VCaP (cell line): ENCODE measurements at regions not wholly inside any gene's neighbourhood (a gene's known extent, or its start where the extent isn't known, plus 50 kb on each side); places are given as distances from the start of the nearest gene placed in this dataset.
A peak's percentile ranks its signal among the peaks of the same experiment; 100 is the strongest.

Experiments
- H3K27ac ChIP-seq: fragments of 450-650 bp; 2 replicates; pipeline ENCODE4 v1.5.1; 2017
- TF ChIP-seq, protein P1 (sequence below): fragments of 450-650 bp; conservative IDR thresholded peaks from 2 replicates; pipeline ENCODE4 v1.5.1; 2017; ENCODE audit warnings: mild to moderate bottlenecking, moderate library complexity

GRCh38 chr5:118692811-118693342 lies 295.5 kb downstream of the DTWD2 start:
- H3K27ac ChIP-seq = no peak overlapping the region
- TF ChIP-seq, protein P1, sequence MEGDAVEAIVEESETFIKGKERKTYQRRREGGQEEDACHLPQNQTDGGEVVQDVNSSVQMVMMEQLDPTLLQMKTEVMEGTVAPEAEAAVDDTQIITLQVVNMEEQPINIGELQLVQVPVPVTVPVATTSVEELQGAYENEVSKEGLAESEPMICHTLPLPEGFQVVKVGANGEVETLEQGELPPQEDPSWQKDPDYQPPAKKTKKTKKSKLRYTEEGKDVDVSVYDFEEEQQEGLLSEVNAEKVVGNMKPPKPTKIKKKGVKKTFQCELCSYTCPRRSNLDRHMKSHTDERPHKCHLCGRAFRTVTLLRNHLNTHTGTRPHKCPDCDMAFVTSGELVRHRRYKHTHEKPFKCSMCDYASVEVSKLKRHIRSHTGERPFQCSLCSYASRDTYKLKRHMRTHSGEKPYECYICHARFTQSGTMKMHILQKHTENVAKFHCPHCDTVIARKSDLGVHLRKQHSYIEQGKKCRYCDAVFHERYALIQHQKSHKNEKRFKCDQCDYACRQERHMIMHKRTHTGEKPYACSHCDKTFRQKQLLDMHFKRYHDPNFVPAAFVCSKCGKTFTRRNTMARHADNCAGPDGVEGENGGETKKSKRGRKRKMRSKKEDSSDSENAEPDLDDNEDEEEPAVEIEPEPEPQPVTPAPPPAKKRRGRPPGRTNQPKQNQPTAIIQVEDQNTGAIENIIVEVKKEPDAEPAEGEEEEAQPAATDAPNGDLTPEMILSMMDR = no peak

GRCh38 chr5:118687661-118688621 lies 300.4 kb downstream of the DTWD2 start:
- TF ChIP-seq, protein P1 = no peak
- no peak overlapping the region for H3K27ac ChIP-seq

DNA sequence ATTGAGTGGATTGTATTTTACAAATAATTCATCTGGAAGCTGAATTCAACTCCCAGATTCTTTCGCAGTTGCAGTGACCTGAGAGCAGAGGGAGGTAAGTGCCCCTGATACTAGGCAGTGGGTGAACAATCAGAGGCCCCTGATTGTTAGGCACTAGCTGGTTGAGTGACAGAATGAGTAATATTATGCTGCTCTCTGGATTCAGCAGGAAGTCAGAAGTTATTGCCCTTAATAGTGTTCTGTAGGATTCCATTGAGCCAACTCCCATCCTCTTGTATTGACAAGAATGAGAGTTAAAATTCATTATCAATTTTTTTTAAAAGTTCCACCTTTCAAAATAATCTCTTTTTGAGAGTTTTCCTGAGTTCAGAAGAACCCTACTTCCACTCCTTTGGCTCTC lies 301.2 kb downstream of the DTWD2 start:
- TF ChIP-seq, protein P1 = no peak
- H3K27ac ChIP-seq = no peak overlapping the region

GRCh38 chr5:118681655-118682054 lies 306.7 kb downstream of the DTWD2 start:
- TF ChIP-seq, protein P1 = no peak
- H3K27ac ChIP-seq = no peak overlapping the region

GRCh38 chr5:118679264-118679940 lies 308.9 kb downstream of the DTWD2 start:
- TF ChIP-seq, protein P1 = no peak
- no peak overlapping the region for H3K27ac ChIP-seq

GRCh38 chr5:118678746-118679145 lies 309.6 kb downstream of the DTWD2 start:
- TF ChIP-seq, protein P1 = no peak
- no peak overlapping the region for H3K27ac ChIP-seq

DNA sequence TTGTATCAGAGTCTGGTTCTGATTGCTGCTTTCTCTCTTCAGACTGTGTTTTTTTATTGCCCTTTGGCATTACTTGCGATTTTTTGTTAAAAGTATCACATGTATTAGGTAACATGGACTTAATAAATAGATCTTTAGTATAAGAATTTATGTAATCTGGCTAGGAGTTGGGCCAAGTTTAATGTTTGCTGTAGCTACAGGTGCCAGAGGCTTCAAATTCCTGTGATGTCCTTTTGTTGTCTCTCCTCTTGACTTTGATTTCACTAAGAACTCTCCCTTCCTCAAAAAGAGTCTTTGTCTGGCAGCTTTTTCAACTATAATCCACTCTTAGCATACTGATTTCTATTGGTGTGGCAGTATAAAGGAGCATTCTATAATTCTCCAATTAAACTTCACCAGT lies 313.1 kb downstream of the DTWD2 start:
- H3K27ac ChIP-seq = peak overlapping the region; percentile 15; the same call in 1 of the 2 replicates
- TF ChIP-seq, protein P1 = no peak
